H1 (cell line): ENCODE measurements at regions not wholly inside any gene's neighbourhood (a gene's known extent, or its start where the extent isn't known, plus 50 kb on each side); places are given as distances from the start of the nearest gene placed in this dataset.

Experiments
- CREB1 ChIP-seq: IDR thresholded peaks from 2 replicates; pipeline ENCODE4 v1.6.1; 2012; ENCODE audit warnings: inconsistent platforms
- CTCF ChIP-seq, 3 experiments: IDR thresholded peaks; 1 replicate in 2 of 3; 2 replicates in 1 of 3; pipeline versions ENCODE4 v1.5.1 to v1.6.1; 2011; ENCODE audit warnings: low read length in 3 of 3, mild to moderate bottlenecking in 3 of 3, inconsistent platforms in 2 of 3, low read depth in 1 of 3, moderate library complexity in 1 of 3; ENCODE audit not compliant: insufficient read depth in 1 of 3; ENCODE audit errors: control extremely low read depth in 1 of 3
- EZH2 ChIP-seq: fragments of 200-600 bp; sonication (generic); IDR thresholded peaks from 2 replicates; pipeline ENCODE4 v1.7.1; 2012; ENCODE audit warnings: low read depth, mild to moderate bottlenecking, moderate library complexity, low read length, inconsistent platforms; ENCODE audit not compliant: severe bottlenecking
- POLR2A ChIP-seq, 2 experiments: IDR thresholded peaks; 1 replicate in 1 of 2; 2 replicates in 1 of 2; pipeline ENCODE4 v1.6.1; 2011; ENCODE audit warnings: low read depth in 2 of 2, low read length in 2 of 2, mild to moderate bottlenecking in 2 of 2; ENCODE audit errors: control extremely low read depth in 1 of 2
- RFX5 ChIP-seq: IDR thresholded peaks from 2 replicates; pipeline ENCODE4 v1.6.1; 2011; ENCODE audit warnings: low read depth, low read length, improper control_type of control experiment, borderline replicate concordance
- SUZ12 ChIP-seq: fragments of 200-600 bp; sonication (generic); IDR thresholded peaks from 2 replicates; pipeline ENCODE4 v1.6.1; 2012; ENCODE audit warnings: mild to moderate bottlenecking, inconsistent platforms, low read length, moderate library complexity, mixed read lengths
- YY1 ChIP-seq: IDR thresholded peaks from 2 replicates; pipeline ENCODE4 v1.6.1; 2011; ENCODE audit warnings: low read depth, mild to moderate bottlenecking, low read length

- TF ChIP-seq RFX5 (no peak), CREB1 (no peak), CTCF (IDR thresholded peaks at IDR 0.05; ENCODE audit: control extremely low read depth in 1 of 3, insufficient read depth in 1 of 3, low read depth in 1 of 3, low read length in 3 of 3) (no peak), EZH2 (no peak), POLR2A (IDR thresholded peaks at IDR 0.05; ENCODE audit: control extremely low read depth in 1 of 2, low read depth in 2 of 2, low read length in 2 of 2) (no peak), SUZ12 (no peak), YY1 (no peak)
Observed at GRCh38 chr4:23441530-23442069, 448.2 kb downstream of the PPARGC1A start.
